ENCODE measurements at regions not wholly inside any gene's neighbourhood (a gene's known extent, or its start where the extent isn't known, plus 50 kb on each side); places are given as distances from the start of the nearest gene placed in this dataset.

DNA sequence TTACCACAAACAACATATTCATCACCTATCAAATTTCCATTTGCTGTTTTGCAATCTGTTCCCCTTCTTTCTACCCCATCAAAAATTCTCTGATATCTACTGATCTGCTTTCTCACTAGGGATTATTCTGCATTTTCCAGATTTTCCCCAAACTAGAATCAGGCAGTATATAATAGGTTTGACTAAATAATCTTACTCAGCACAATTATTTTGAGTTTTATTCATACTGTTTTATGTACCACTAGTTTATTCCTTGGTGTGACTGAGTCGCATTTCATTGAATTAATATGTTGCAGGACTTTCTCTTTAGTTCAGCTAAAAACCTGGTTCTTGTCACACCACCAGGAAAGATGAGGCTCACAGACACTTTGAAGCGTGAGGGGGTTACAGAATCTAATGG, 131.4 kb downstream of the CYLC2 start:
- H2AFZ ChIP-seq (ENCODE audit: low read length), result no peak overlapping the region
- no peaks in the 10 kb centered on the region for H3K4me1 ChIP-seq (replicated peaks in 1 of 4; ENCODE audit: control insufficient read depth in 3 of 4, insufficient read depth in 4 of 4, low read length in 3 of 4)
- H3K36me3 ChIP-seq (ENCODE audit: control insufficient read depth in 2 of 4, insufficient read depth in 4 of 4, low read length in 3 of 4), result no peaks in the 10 kb centered on the region; a peak in 1 of 8 replicates
- no peak overlapping the region for H3K4me3 ChIP-seq (ENCODE audit: extremely low read depth in 1 of 4, insufficient read depth in 2 of 4, low read depth in 3 of 4, low read length in 4 of 4)
- H3K27me3 ChIP-seq (replicated peaks in 1 of 4; ENCODE audit: control insufficient read depth in 3 of 4, extremely low read depth in 1 of 4, insufficient read depth in 3 of 4, low read length in 3 of 4), result no peaks in the 10 kb centered on the region
- no peak overlapping the region for H3K4ac ChIP-seq (replicated peaks; ENCODE audit: insufficient read length, low read depth, low read length)
- no peak overlapping the region for H3K18ac ChIP-seq (ENCODE audit: extremely low read depth, low read length)
- POLR2A ChIA-PET (ENCODE audit: partially characterized antibody), result no interaction called here
- H3K23ac ChIP-seq (ENCODE audit: insufficient read length), result no peak overlapping the region
- TF ChIP-seq CTBP2 (IDR thresholded peaks at IDR 0.05; ENCODE audit: borderline replicate concordance, insufficient read depth, insufficient read length, low read length) (no peak), TCF12 (IDR thresholded peaks at IDR 0.05; ENCODE audit: low read depth, low read length) (no peak), GTF2F1 (IDR thresholded peaks at IDR 0.05; ENCODE audit: borderline replicate concordance, low read depth, low read length) (no peak), CHD2 (IDR thresholded peaks at IDR 0.05; ENCODE audit: low read length) (no peak), SIRT6 (IDR thresholded peaks at IDR 0.05; ENCODE audit: low read length) (no peak), RNF2 (IDR thresholded peaks at IDR 0.05; ENCODE audit: borderline replicate concordance, low read depth, low read length, missing control alignments, poor library complexity, severe bottlenecking) (no peak), HDAC6 (IDR thresholded peaks at IDR 0.05; ENCODE audit: low read depth, low read length) (no peak), SIX5 (IDR thresholded peaks at IDR 0.05; ENCODE audit: low read depth, low read length) (no peak), SIN3A (conservative IDR thresholded peaks at IDR 0.05 in 1 of 2, IDR thresholded peaks at IDR 0.05 in 1 of 2; ENCODE audit: low read depth in 1 of 2, low read length in 2 of 2) (no peak), TEAD4 (IDR thresholded peaks at IDR 0.05; ENCODE audit: low read depth, low read length) (no peak), EGR1 (IDR thresholded peaks at IDR 0.05; ENCODE audit: borderline replicate concordance, low read depth, low read length) (no peak), EP300 (IDR thresholded peaks at IDR 0.05; ENCODE audit: borderline replicate concordance in 1 of 2, low read depth in 2 of 2, low read length in 2 of 2) (no peak)
- TF ChIP-seq, protein P1, sequence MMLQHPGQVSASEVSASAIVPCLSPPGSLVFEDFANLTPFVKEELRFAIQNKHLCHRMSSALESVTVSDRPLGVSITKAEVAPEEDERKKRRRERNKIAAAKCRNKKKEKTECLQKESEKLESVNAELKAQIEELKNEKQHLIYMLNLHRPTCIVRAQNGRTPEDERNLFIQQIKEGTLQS (IDR thresholded peaks at IDR 0.05; ENCODE audit: insufficient read depth, low read depth, low read length), result no peak
- no peaks in the 10 kb centered on the region for H3K23me2 ChIP-seq (ENCODE audit: low read depth, low read length)
- H3K27ac ChIP-seq (ENCODE audit: low read depth, low read length), result no peak overlapping the region
- no peak overlapping the region for H3K9ac ChIP-seq (replicated peaks in 1 of 4; ENCODE audit: extremely low read depth in 1 of 4, low read depth in 3 of 4, low read length in 3 of 4)
- no peak overlapping the region for H3K56ac ChIP-seq (replicated peaks; ENCODE audit: insufficient read length, low read depth, low read length)
- WGBS, 2 experiments (ENCODE audit: extremely low coverage in 1 of 2, insufficient coverage in 1 of 2, insufficient read length in 1 of 2, insufficient replicate concordance in 2 of 2, low coverage in 1 of 2, low lambda C conversion rate in 2 of 2, missing lambda C conversion rate in 1 of 2), result 92% methylated on average over 2 of the region's 2 CpGs; no CpG with 5 or more reads in 1 of the 2 experiments
- H4K8ac ChIP-seq (ENCODE audit: extremely low read depth, insufficient read depth, low read length), result no peak overlapping the region
- no peak overlapping the region for H4K5ac ChIP-seq (ENCODE audit: insufficient read length, low read depth, low read length)
- H2BK20ac ChIP-seq (ENCODE audit: low read length), result no peak overlapping the region
- H3K4me2 ChIP-seq (ENCODE audit: insufficient read depth in 1 of 2, low read depth in 2 of 2, low read length in 2 of 2), result no peak overlapping the region
- H3K9me3 ChIP-seq (ENCODE audit: insufficient read depth in 2 of 2, low read depth in 1 of 2, low read length in 1 of 2), result peaks cover 31 to 38% of the 10 kb centered on the region in 2 experiments
- H3K14ac ChIP-seq (ENCODE audit: insufficient read length), result no peak overlapping the region
- H4K20me1 ChIP-seq (replicated peaks in 1 of 2; ENCODE audit: control insufficient read depth in 1 of 2, insufficient read depth in 2 of 2, low read length in 2 of 2), result no peaks in the 10 kb centered on the region
- H2BK15ac ChIP-seq (ENCODE audit: low read length), result no peak overlapping the region
- H2BK5ac ChIP-seq (ENCODE audit: low read depth, low read length), result no peak overlapping the region
- no peak overlapping the region for H2BK120ac ChIP-seq (replicated peaks; ENCODE audit: low read depth, low read length)
- no peaks in the 10 kb centered on the region for H3K79me1 ChIP-seq (ENCODE audit: low read depth, low read length)
- H2AK5ac ChIP-seq (ENCODE audit: low read depth, low read length), result no peak overlapping the region
- DNase-seq (ENCODE audit: low read depth in 1 of 2, low spot score in 2 of 2) (no peak), FAIRE-seq (no peak)
- no peak overlapping the region for H4K91ac ChIP-seq (replicated peaks; ENCODE audit: insufficient read length, low read length)
- H3K79me2 ChIP-seq (ENCODE audit: control insufficient read depth in 1 of 2, insufficient read depth in 2 of 2, low read length in 2 of 2), result no peaks in the 10 kb centered on the region
- no peak overlapping the region for H2BK12ac ChIP-seq (ENCODE audit: low read depth, low read length)
- CTCF ChIA-PET (ENCODE audit: partially characterized antibody), result no interaction called here
